Mesenchymal stem cell (in vitro differentiated cells and primary cell): ENCODE measurements at regions not wholly inside any gene's neighbourhood (a gene's known extent, or its start where the extent isn't known, plus 50 kb on each side); places are given as distances from the start of the nearest gene placed in this dataset.

Experiments
- DNase-seq: peaks from one replicate; pipeline ENCODE4 v3.0.0-alpha.2; 2013
- H2AFZ ChIP-seq: one replicate; pipeline ENCODE4 v1.6.1; 2013; ENCODE audit warnings: low read depth, mild to moderate bottlenecking, control low read depth, inconsistent platforms, low read length, moderate library complexity
- H2AK5ac ChIP-seq: 2 replicates; pipeline ENCODE4 v1.6.1; 2013; ENCODE audit warnings: low read length, moderate library complexity, mild to moderate bottlenecking, inconsistent platforms; ENCODE audit not compliant: severe bottlenecking
- H2BK120ac ChIP-seq: one replicate; pipeline ENCODE4 v1.6.1; 2013; ENCODE audit warnings: low read depth, mild to moderate bottlenecking, inconsistent platforms, low read length, moderate library complexity
- H2BK12ac ChIP-seq, 2 experiments: one replicate each; pipeline ENCODE4 v1.6.1; 2013; ENCODE audit warnings: inconsistent platforms in 2 of 2, low read length in 2 of 2, mild to moderate bottlenecking in 2 of 2, moderate library complexity in 2 of 2, control low read depth in 1 of 2
- H2BK15ac ChIP-seq: one replicate; pipeline ENCODE4 v1.6.1; 2013; ENCODE audit warnings: mild to moderate bottlenecking, low read depth, inconsistent platforms; ENCODE audit not compliant: poor library complexity, severe bottlenecking
- H2BK5ac ChIP-seq: 2 replicates; pipeline ENCODE4 v1.6.1; 2013; ENCODE audit warnings: low read depth, mild to moderate bottlenecking, low read length, control low read depth, inconsistent platforms; ENCODE audit not compliant: poor library complexity, severe bottlenecking
- H3K14ac ChIP-seq, 2 experiments: one replicate each; pipeline ENCODE4 v1.6.1; 2013; ENCODE audit warnings: inconsistent platforms in 2 of 2, low read length in 2 of 2, control low read depth in 1 of 2, mild to moderate bottlenecking in 1 of 2, moderate library complexity in 1 of 2
- H3K18ac ChIP-seq, 2 experiments: one replicate each; pipeline ENCODE4 v1.6.1; 2013; ENCODE audit warnings: inconsistent platforms in 2 of 2, low read length in 2 of 2, control low read depth in 1 of 2, low read depth in 1 of 2, mild to moderate bottlenecking in 1 of 2
- H3K23ac ChIP-seq, 2 experiments: one replicate each; pipeline ENCODE4 v1.6.1; 2013; ENCODE audit warnings: inconsistent platforms in 2 of 2, low read length in 2 of 2, mild to moderate bottlenecking in 2 of 2, moderate library complexity in 2 of 2, control low read depth in 1 of 2
- H3K27ac ChIP-seq: 2 replicates; pipeline ENCODE4 v1.5.1; 2013; ENCODE audit warnings: mild to moderate bottlenecking, moderate library complexity, low read length, control low read depth, inconsistent platforms; ENCODE audit not compliant: poor library complexity, severe bottlenecking
- H3K27me3 ChIP-seq, 2 experiments: 2 replicates each; pipeline versions ENCODE4 v1.6.1 to v1.7.0; 2013; ENCODE audit warnings: low read length in 2 of 2, mild to moderate bottlenecking in 2 of 2, moderate library complexity in 2 of 2, control low read depth in 1 of 2, inconsistent platforms in 1 of 2; ENCODE audit not compliant: control insufficient read depth in 1 of 2, insufficient read depth in 1 of 2
- H3K36me3 ChIP-seq, 2 experiments: 2 replicates each; pipeline versions ENCODE4 v1.6.1 to v1.7.0; 2013; ENCODE audit warnings: low read length in 2 of 2, control low read depth in 1 of 2, inconsistent platforms in 1 of 2, low read depth in 1 of 2, mild to moderate bottlenecking in 1 of 2; ENCODE audit not compliant: insufficient read depth in 2 of 2, control insufficient read depth in 1 of 2
- H3K4ac ChIP-seq, 2 experiments: one replicate each; pipeline ENCODE4 v1.6.1; 2013; ENCODE audit warnings: inconsistent platforms in 2 of 2, low read length in 2 of 2, mild to moderate bottlenecking in 2 of 2, moderate library complexity in 2 of 2, control low read depth in 1 of 2, low read depth in 1 of 2
- H3K4me1 ChIP-seq: 2 replicates; pipeline ENCODE4 v1.6.1; 2013; ENCODE audit warnings: low read depth, low read length, control low read depth; ENCODE audit not compliant: control insufficient read depth, insufficient read depth
- H3K4me2 ChIP-seq: 2 replicates; pipeline ENCODE4 v1.6.1; 2013; ENCODE audit warnings: low read length, mild to moderate bottlenecking, inconsistent platforms; ENCODE audit not compliant: poor library complexity, severe bottlenecking
- H3K4me3 ChIP-seq, 2 experiments: 2 replicates each; pipeline versions ENCODE4 v1.5.1 to v1.7.0; 2013; ENCODE audit warnings: low read length in 2 of 2, mild to moderate bottlenecking in 2 of 2, control low read depth in 1 of 2, low read depth in 1 of 2; ENCODE audit not compliant: insufficient read depth in 1 of 2
- H3K79me1 ChIP-seq: replicated peaks from 2 replicates; pipeline ENCODE4 v1.6.1; 2013; ENCODE audit warnings: mild to moderate bottlenecking, control low read depth, low read length, inconsistent platforms; ENCODE audit not compliant: poor library complexity, severe bottlenecking
- H3K9ac ChIP-seq: 2 replicates; pipeline ENCODE4 v1.7.0; 2013; ENCODE audit warnings: mild to moderate bottlenecking, low read length, moderate library complexity
- H3K9me3 ChIP-seq: 2 replicates; pipeline ENCODE4 v1.7.0; 2013; ENCODE audit warnings: mild to moderate bottlenecking, low read length; ENCODE audit not compliant: control insufficient read depth
- H4K8ac ChIP-seq: one replicate; pipeline ENCODE4 v1.6.1; 2013; ENCODE audit warnings: inconsistent platforms, mild to moderate bottlenecking, low read length, moderate library complexity
- H4K91ac ChIP-seq: one replicate; pipeline ENCODE4 v1.6.1; 2013; ENCODE audit warnings: mild to moderate bottlenecking, low read length, inconsistent platforms
- WGBS: methylation state at CpG from one replicate; pipeline ENCODE4 v1.1.7; 2013; ENCODE audit warnings: mixed read lengths; 5-methylcytosine and 5-hydroxymethylcytosine counted together

GRCh38 chr5:84683594-84683993 is 298.9 kb upstream of the EDIL3 start:
- DNase-seq, result no peak
- Histone ChIP-seq H3K36me3 (no peaks in the 10 kb centered on the region), H2BK5ac (no peak overlapping the region), H2AFZ (no peak overlapping the region), H4K91ac (no peak overlapping the region), H3K4me1 (no peaks in the 10 kb centered on the region), H2BK120ac (no peak overlapping the region), H3K23ac (no peak overlapping the region), H3K14ac (no peak overlapping the region), H3K4me3 (no peak overlapping the region), H3K4ac (no peak overlapping the region), H4K8ac (no peak overlapping the region), H2AK5ac (no peak overlapping the region), H3K27ac (no peak overlapping the region), H3K9me3 (peaks cover 4% of the 10 kb centered on the region), H3K4me2 (no peak overlapping the region), H3K79me1 (no peaks in the 10 kb centered on the region), H3K18ac (no peak overlapping the region), H3K27me3 (no peaks in the 10 kb centered on the region), H3K9ac (no peak overlapping the region), H2BK15ac (no peak overlapping the region), H2BK12ac (no peak overlapping the region)
- 88% methylated on average over 1 of the region's 2 CpGs for WGBS

DNA sequence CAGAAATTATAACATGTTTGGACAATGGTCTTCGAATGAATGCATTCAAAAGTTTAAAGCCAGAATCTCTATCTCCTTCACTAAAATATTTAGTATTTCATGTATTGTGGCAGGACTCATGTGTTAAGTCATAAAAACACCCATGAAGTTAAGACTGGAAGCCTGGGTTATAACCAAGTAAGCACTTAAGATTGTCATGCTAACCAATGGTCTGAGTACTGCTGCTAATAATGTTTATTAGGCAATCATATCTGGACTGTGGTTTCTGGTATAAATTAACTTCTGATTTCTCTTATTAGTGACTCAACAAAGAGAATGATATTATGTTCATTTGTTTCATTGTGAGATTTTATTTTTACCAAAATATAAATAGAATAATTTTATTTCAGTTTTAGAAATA is 297.9 kb upstream of the EDIL3 start:
- Histone ChIP-seq H3K36me3 (no peaks in the 10 kb centered on the region), H3K4ac (no peak overlapping the region), H3K9ac (no peak overlapping the region), H3K18ac (no peak overlapping the region), H3K23ac (no peak overlapping the region), H4K91ac (no peak overlapping the region), H3K27ac (no peak overlapping the region), H3K4me1 (no peaks in the 10 kb centered on the region), H3K79me1 (no peaks in the 10 kb centered on the region), H2BK5ac (no peak overlapping the region), H3K27me3 (no peaks in the 10 kb centered on the region), H2BK15ac (no peak overlapping the region), H4K8ac (no peak overlapping the region), H3K4me3 (no peak overlapping the region), H3K14ac (no peak overlapping the region), H2BK12ac (no peak overlapping the region), H3K4me2 (no peak overlapping the region), H2BK120ac (no peak overlapping the region), H3K9me3 (peaks cover 4% of the 10 kb centered on the region), H2AFZ (no peak overlapping the region), H2AK5ac (no peak overlapping the region)
- WGBS, result no CpG with 5 or more reads among the region's 1 CpG
- DNase-seq, result no peak

GRCh38 chr5:84680908-84681307 is 296.2 kb upstream of the EDIL3 start:
- Histone ChIP-seq H3K4me3 (no peak overlapping the region), H2AK5ac (no peak overlapping the region), H3K4me1 (no peaks in the 10 kb centered on the region), H3K18ac (no peak overlapping the region), H3K14ac (no peak overlapping the region), H3K79me1 (no peaks in the 10 kb centered on the region), H2BK15ac (no peak overlapping the region), H2BK12ac (no peak overlapping the region), H3K27ac (no peak overlapping the region), H3K4me2 (no peak overlapping the region), H3K4ac (no peak overlapping the region), H3K9me3 (peaks cover 4% of the 10 kb centered on the region), H3K9ac (no peak overlapping the region), H4K91ac (no peak overlapping the region), H2BK120ac (no peak overlapping the region), H2BK5ac (no peak overlapping the region), H3K27me3 (no peaks in the 10 kb centered on the region), H2AFZ (no peak overlapping the region), H4K8ac (no peak overlapping the region), H3K36me3 (no peaks in the 10 kb centered on the region), H3K23ac (no peak overlapping the region)
- no peak for DNase-seq

DNA sequence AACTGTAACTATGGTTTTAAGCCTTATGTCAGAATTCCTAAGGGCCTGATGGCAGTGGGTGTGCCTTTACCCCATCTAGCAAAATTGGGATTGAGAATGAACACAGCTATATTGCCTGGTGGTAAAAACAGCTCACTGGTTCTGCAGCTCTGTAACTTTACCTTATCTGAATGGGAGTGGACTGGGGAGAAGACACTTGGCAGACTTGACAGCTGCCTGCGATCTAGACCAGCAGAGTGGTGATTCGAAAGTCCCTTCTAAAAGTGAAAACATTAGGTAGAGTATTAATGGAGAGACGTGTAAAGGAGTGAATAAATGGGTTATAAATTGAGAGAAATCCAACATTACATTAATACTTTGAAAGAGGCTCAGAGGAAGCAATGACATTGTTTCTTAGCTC is 289.1 kb upstream of the EDIL3 start:
- H3K9me3 ChIP-seq, result peaks cover 14% of the 10 kb centered on the region
- H3K27me3 ChIP-seq, result no peaks in the 10 kb centered on the region
- H2BK120ac ChIP-seq, result no peak overlapping the region
- H3K18ac ChIP-seq, result no peak overlapping the region
- WGBS, result 76% methylated on average over 2 of the region's 3 CpGs
- no peak overlapping the region for H4K8ac ChIP-seq
- H2BK12ac ChIP-seq, result no peak overlapping the region
- H3K27ac ChIP-seq, result no peak overlapping the region
- no peak overlapping the region for H3K9ac ChIP-seq
- H2BK15ac ChIP-seq, result no peak overlapping the region
- H2AFZ ChIP-seq, result no peak overlapping the region
- H3K14ac ChIP-seq, result no peak overlapping the region
- H2AK5ac ChIP-seq, result no peak overlapping the region
- no peaks in the 10 kb centered on the region for H3K4me1 ChIP-seq
- H3K4ac ChIP-seq, result no peak overlapping the region
- H2BK5ac ChIP-seq, result no peak overlapping the region
- H3K36me3 ChIP-seq, result no peaks in the 10 kb centered on the region
- H3K79me1 ChIP-seq, result no peaks in the 10 kb centered on the region
- H3K23ac ChIP-seq, result no peak overlapping the region
- no peak for DNase-seq
- H3K4me3 ChIP-seq, result no peak overlapping the region
- no peak overlapping the region for H3K4me2 ChIP-seq
- H4K91ac ChIP-seq, result no peak overlapping the region
